Heart left ventricle (tissue), 16 donors: ENCODE measurements at regions not wholly inside any gene's neighbourhood (a gene's known extent, or its start where the extent isn't known, plus 50 kb on each side); places are given as distances from the start of the nearest gene placed in this dataset.

Experiments used
- ATAC-seq, 4 donors: fragments of 200-7000 bp; cut with Tn5 transposase; one replicate each; pipeline ENCODE4 v1.9.1; 2020 to 2022; ENCODE audit warnings: moderate library complexity in 4 of 4, mild to moderate bottlenecking in 3 of 4, moderate number of reproducible peaks in 1 of 4
- DNase-seq, 5 donors: peaks; one replicate each; pipeline ENCODE4 v3.0.0-alpha.2; 2020
- H3K27ac ChIP-seq, 12 donors: fragments of 200-600 bp; sonication (generic) in 4 of 12; one replicate each; pipeline versions ENCODE4 v1.5.0 to v1.8.0; 2016 to 2022; ENCODE audit warnings: mild to moderate bottlenecking in 2 of 12
- H3K27me3 ChIP-seq, 9 donors: fragments of 200-600 bp; sonication (generic) in 2 of 9; one replicate each; pipeline versions ENCODE4 v1.5.1 to v1.8.0; 2016 to 2022; ENCODE audit warnings: mild to moderate bottlenecking in 3 of 9
- H3K36me3 ChIP-seq, 9 donors: fragments of 200-600 bp; sonication (generic) in 2 of 9; one replicate each; pipeline versions ENCODE4 v1.5.0 to v1.8.0; 2018 to 2022; ENCODE audit warnings: mild to moderate bottlenecking in 2 of 9
- H3K4me1 ChIP-seq, 12 donors: fragments of 200-600 bp; sonication (generic) in 4 of 12; one replicate each; pipeline versions ENCODE4 v1.5.0 to v1.8.0; 2016 to 2022; ENCODE audit warnings: mild to moderate bottlenecking in 3 of 12
- H3K4me3 ChIP-seq, 12 donors: fragments of 200-600 bp; sonication (generic) in 4 of 12; one replicate each; pipeline versions ENCODE4 v1.5.0 to v1.8.0; 2017 to 2022; ENCODE audit warnings: mild to moderate bottlenecking in 9 of 12, moderate library complexity in 4 of 12
- H3K9me3 ChIP-seq, 12 donors: fragments of 200-600 bp; sonication (generic) in 4 of 12; one replicate each; pipeline versions ENCODE4 v1.5.0 to v1.8.0; 2016 to 2022; ENCODE audit warnings: mild to moderate bottlenecking in 1 of 12
- POLR2A ChIP-seq, 2 donors: fragments of 450-650 bp; IDR thresholded peaks; one replicate each; pipeline ENCODE4 v1.6.1; 2017; ENCODE audit warnings: antibody characterized with exemption in 2 of 2, mild to moderate bottlenecking in 2 of 2, moderate library complexity in 2 of 2
- WGBS, 4 donors: extraction: QIAGEN DNeasy Blood & Tissue Kit in 2 of 4; methylation state at CpG; one replicate each; pipeline versions ENCODE4 v1.1.5 to v1.1.7; 2013 to 2018; 5-methylcytosine and 5-hydroxymethylcytosine counted together
- intact Hi-C, 10 donors: fragments of 100-400 bp; cut with DNase I; formaldehyde crosslinking; loops; one replicate each; pipeline versions ENCODE4 v1.11.1 to v1.14.2; 2022
- TF ChIP-seq, protein P1 (sequence below), 12 donors: fragments of 200-600 bp; sonication (generic) in 4 of 12; IDR thresholded peaks; one replicate each; pipeline versions ENCODE4 v1.5.0 to v1.8.0; 2018 to 2022; ENCODE audit warnings: antibody characterized with exemption in 12 of 12, mild to moderate bottlenecking in 5 of 12
- donor health status: ischemic (EF 13 %, LVEDD 7.1; RV severe dilation, severe dysfunction).
- donor health status: healthy with polysubstance abuse.
- donor health status: DM: no; HTN: yes; CAD: no.
- donor health status: DM: no; HTN: no; CAD: no.
- donor health status: ischemic (EF 25% LVEDD 6.9; RV normal size, moderate dysfunction).
- donor health status: ischemic (EF 25% LVEDD 5.7; RV mildly dilated, moderate dysfunction).
- donor health status: healthy.
- donor health status: DM: yes; HTN: yes; CAD: no.
- donor health status: ischemic (EF 35%, LVEDD 5.7; RV mildly dilated, moderate dysfunction).
- donor health status: nonischemic (EF 11% LVEDD 7.7; RV severe dilation, severe dysfunction).
- donor health status: DM: yes; HTN: yes; CAD: no.
- donor health status: PGD.
- donor health status: ischemic (EF 29% LVEDD 5.4; RV normal size, mild dysfunction).
- donor health status: nonischemic (EF 23%, LVEDD 6.1; RV moderate dilation, normal function).

DNA sequence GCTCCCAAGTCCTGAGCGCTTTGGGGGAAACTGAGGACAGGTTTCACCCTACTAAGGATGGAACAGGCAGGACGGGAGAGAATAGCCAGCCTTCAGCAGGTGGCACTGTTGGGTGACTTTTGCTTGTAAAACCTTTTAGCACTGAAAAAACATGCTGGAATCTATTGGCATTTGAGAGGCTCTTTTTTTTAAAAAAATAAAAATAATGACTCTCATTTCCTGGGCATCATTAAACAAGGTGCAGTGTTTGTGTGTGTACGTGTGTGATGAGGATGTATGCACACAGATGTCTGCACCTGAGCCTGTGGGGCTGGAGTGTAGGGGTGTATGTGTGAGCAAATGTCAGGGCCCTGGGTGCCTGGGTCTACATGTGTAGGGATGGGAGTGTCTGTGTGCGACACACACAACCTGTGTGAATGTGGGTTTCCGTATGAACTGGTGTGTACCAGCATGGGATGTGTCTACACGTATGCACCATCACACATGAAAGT lies 177.9 kb downstream of the RPS24 start:
- H3K36me3 ChIP-seq: no peaks in the 10 kb centered on the region
- H3K27ac ChIP-seq: peak overlapping the region in 5 of 12 donors; percentile 19 to 62 (median 52)
- 64 to 72% (median 69%) methylated on average over 6 of the region's 6 CpGs for WGBS, 4 donors
- peak in 1 of 5 donors; percentile 47 for DNase-seq
- H3K27me3 ChIP-seq: no peaks in the 10 kb centered on the region
- H3K4me1 ChIP-seq: peaks cover 0 to 38% (median 19%) of the 10 kb centered on the region in 12 donors
- intact Hi-C loops: loop anchor here (5.0 to 10.0 kb wide), 9 partner anchors 91 to 986 kb away; partner anchors contain the start of gene ZMIZ1 (in 4 of the 10)
- no peak overlapping the region for H3K4me3 ChIP-seq
- H3K9me3 ChIP-seq: no peaks in the 10 kb centered on the region
- peak in 3 of 4 donors; percentile 5 to 18 (median 9) for ATAC-seq
- TF ChIP-seq POLR2A (IDR thresholded peaks at IDR 0.05): no peak
- TF ChIP-seq, protein P1, sequence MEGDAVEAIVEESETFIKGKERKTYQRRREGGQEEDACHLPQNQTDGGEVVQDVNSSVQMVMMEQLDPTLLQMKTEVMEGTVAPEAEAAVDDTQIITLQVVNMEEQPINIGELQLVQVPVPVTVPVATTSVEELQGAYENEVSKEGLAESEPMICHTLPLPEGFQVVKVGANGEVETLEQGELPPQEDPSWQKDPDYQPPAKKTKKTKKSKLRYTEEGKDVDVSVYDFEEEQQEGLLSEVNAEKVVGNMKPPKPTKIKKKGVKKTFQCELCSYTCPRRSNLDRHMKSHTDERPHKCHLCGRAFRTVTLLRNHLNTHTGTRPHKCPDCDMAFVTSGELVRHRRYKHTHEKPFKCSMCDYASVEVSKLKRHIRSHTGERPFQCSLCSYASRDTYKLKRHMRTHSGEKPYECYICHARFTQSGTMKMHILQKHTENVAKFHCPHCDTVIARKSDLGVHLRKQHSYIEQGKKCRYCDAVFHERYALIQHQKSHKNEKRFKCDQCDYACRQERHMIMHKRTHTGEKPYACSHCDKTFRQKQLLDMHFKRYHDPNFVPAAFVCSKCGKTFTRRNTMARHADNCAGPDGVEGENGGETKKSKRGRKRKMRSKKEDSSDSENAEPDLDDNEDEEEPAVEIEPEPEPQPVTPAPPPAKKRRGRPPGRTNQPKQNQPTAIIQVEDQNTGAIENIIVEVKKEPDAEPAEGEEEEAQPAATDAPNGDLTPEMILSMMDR (IDR thresholded peaks at IDR 0.05): peak in 11 of 12 donors; percentile 21 to 69 (median 55)

DNA sequence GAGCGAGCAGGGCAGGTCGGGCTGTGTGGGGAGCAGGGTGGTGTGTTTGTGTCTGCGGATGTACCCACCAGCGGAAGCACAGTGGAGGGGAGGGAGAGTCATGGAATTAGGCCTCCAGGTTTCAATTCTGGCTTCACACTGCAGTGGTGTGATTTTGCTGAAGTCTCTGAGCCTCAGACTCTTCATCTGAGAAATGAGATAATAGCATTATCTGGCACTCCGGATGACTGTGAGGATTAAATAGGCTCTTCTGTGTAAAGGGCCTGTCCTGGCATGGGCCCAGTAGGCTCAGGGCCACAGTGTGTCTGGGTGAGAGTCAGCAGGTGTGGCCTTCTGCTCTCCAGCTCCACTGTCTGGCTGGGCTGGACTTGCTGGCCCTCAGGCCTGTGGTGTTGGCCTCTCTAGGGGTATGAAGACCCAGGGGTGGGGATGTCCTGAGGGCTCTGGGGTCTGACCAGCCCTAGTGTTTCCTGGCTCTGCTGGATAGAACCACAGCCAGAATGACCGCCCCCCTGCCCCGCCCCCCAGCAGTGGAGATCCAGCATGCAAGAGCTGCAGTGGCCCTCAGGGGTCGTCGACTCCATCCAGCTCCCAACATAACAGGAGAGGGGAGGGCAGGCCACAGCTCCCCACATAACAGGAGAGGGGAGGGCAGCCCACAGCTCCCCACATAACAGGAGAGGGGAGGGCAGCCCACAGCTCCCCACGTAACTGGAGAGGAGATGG lies 178.6 kb downstream of the RPS24 start:
- Histone ChIP-seq H3K9me3 (no peaks in the 10 kb centered on the region), H3K4me3 (no peak overlapping the region), H3K4me1 (peaks cover 0 to 42% (median 20%) of the 10 kb centered on the region in 12 donors), H3K27ac (peak overlapping the region in 7 of 12 donors; percentile 19 to 62 (median 49)), H3K27me3 (no peaks in the 10 kb centered on the region), H3K36me3 (no peaks in the 10 kb centered on the region)
- intact Hi-C loops: loop anchor here (5.0 to 10.0 kb wide), 9 partner anchors 90 to 985 kb away; partner anchors contain the start of gene ZMIZ1 (in 4 of the 10)
- WGBS, 4 donors: 64 to 81% (median 71%) methylated on average over 6 to 10 of the region's 10 CpGs
- DNase-seq (peak; percentile 44 to 80 (median 67)), ATAC-seq (peak; percentile 24 to 63 (median 56))
- TF ChIP-seq POLR2A (IDR thresholded peaks at IDR 0.05): no peak
- TF ChIP-seq, protein P1 (IDR thresholded peaks at IDR 0.05): peak in 1 of 12 donors; percentile 7

DNA sequence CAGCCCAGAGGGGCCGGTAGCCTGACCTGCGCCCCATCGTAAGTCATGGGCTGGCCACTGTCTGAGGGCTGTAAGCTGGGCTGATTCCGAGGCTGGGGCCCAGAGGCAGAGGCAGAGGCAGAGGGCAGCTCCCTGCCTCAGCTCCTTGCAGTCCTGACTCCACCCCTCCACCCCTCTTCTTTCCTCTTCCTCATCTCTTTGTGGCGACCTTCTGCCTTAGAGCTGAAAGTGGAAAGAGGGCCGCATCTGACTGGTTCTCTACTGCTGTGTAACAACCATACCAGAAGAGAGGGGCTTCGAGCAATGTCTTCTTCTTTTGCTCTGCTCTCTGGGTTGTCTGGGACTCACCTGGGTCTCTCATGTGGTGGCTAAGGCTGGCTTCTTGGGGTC lies 179.1 kb downstream of the RPS24 start:
- Histone ChIP-seq H3K4me1 (peaks cover 0 to 44% (median 23%) of the 10 kb centered on the region in 12 donors), H3K27me3 (no peaks in the 10 kb centered on the region), H3K9me3 (no peaks in the 10 kb centered on the region), H3K27ac (peak overlapping the region in 2 of 12 donors; percentile 49 to 62), H3K4me3 (no peak overlapping the region), H3K36me3 (no peaks in the 10 kb centered on the region)
- DNase-seq (no peak), ATAC-seq (no peak)
- 85 to 95% (median 91%) methylated on average over 7 of the region's 7 CpGs for WGBS, 4 donors
- intact Hi-C loops: loop anchor here (5.0 to 10.0 kb wide), 9 partner anchors 90 to 985 kb away; partner anchors contain the start of gene ZMIZ1 (in 4 of the 10)
- TF ChIP-seq, protein P1 (IDR thresholded peaks at IDR 0.05): no peak
- no peak for TF ChIP-seq POLR2A (IDR thresholded peaks at IDR 0.05)

DNA sequence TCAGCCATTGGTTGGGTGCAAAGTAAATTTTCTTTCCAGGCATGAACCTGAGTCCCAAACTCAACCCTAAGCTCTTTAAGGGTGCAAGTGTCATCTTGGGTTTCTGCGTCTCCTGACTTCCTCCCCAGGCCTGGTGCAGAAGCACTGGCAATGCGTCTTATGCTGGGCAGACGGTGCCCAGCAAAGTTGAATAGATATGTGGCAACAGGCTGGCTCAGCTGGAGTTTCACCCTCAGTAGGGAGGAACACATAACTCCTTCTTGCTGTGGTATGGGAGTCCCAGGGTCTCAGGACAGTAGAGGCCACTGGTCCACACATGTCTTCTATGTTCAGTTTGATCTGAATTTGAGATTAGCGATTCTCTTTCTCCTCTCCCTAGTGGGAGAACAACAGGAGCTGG lies 181.3 kb downstream of the RPS24 start:
- peak overlapping the region in 10 of 12 donors; percentile 34 to 86 (median 74) for H3K27ac ChIP-seq
- ATAC-seq: peak in 1 of 4 donors; percentile 18

More for the DNA sequence above, 181.3 kb downstream of the RPS24 start:
- Histone ChIP-seq H3K9me3 (no peaks in the 10 kb centered on the region), H3K27me3 (no peaks in the 10 kb centered on the region), H3K4me1 (peaks cover 0 to 44% (median 23%) of the 10 kb centered on the region in 12 donors), H3K4me3 (no peak overlapping the region), H3K36me3 (no peaks in the 10 kb centered on the region)
- DNase-seq: no peak
- intact Hi-C loops: loop anchor here (1.0 to 10.0 kb wide), 10 partner anchors 87 to 982 kb away; partner anchors contain the start of gene ZMIZ1 (in 4 of the 10)
- TF ChIP-seq, protein P1 (IDR thresholded peaks at IDR 0.05): no peak
- TF ChIP-seq POLR2A (IDR thresholded peaks at IDR 0.05): no peak
- WGBS, 4 donors: 69 to 79% (median 71%) methylated on average over 4 of the region's 4 CpGs
